ENCODE measurements at regions not wholly inside any gene's neighbourhood (a gene's known extent, or its start where the extent isn't known, plus 50 kb on each side); places are given as distances from the start of the nearest gene placed in this dataset.
"Not testable (repeated sequence)": the region's sequence is repeated elsewhere in the genome, so short reads cannot be mapped to it uniquely, and the experiment has no call there.

DNA sequence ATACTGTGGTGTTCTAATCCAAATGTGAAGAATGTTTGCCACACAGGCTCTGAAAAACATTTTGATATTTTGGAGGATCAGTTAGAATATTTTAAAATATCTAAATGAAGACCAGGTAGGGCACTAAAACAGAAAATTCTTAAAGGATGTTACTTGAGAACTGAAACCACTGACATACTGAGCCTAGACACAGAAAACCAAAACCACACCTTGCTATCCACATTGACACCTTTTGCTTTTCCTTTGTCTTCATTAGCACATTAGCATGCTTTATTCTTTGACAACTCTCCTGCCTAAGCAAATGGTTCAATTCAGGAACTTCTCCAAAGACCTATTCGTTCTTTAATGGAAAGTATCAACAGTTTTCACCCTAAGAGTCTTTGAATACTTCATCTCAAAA is 835.9 kb upstream of the GRM7 start:
- H3K27ac ChIP-seq, result no peak overlapping the region
- WGBS, 5 donors, result 63 to 88% (median 71%) methylated on average over 1 of the region's 1 CpG
- no peak overlapping the region for H3K4me3 ChIP-seq
- TF ChIP-seq, protein P1, sequence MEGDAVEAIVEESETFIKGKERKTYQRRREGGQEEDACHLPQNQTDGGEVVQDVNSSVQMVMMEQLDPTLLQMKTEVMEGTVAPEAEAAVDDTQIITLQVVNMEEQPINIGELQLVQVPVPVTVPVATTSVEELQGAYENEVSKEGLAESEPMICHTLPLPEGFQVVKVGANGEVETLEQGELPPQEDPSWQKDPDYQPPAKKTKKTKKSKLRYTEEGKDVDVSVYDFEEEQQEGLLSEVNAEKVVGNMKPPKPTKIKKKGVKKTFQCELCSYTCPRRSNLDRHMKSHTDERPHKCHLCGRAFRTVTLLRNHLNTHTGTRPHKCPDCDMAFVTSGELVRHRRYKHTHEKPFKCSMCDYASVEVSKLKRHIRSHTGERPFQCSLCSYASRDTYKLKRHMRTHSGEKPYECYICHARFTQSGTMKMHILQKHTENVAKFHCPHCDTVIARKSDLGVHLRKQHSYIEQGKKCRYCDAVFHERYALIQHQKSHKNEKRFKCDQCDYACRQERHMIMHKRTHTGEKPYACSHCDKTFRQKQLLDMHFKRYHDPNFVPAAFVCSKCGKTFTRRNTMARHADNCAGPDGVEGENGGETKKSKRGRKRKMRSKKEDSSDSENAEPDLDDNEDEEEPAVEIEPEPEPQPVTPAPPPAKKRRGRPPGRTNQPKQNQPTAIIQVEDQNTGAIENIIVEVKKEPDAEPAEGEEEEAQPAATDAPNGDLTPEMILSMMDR (IDR thresholded peaks at IDR 0.05), result no peak
- TF ChIP-seq POLR2AphosphoS5 (IDR thresholded peaks at IDR 0.05), result no peak
- no peak for TF ChIP-seq POLR2A (IDR thresholded peaks at IDR 0.05)
- TF ChIP-seq EP300 (IDR thresholded peaks at IDR 0.05), result no peak
- intact Hi-C loops (cut with DNase I; ENCODE audit: low total_unique reads), result no loop called here
- no peaks in the 10 kb centered on the region for H3K27me3 ChIP-seq
- H3K4me1 ChIP-seq, result no peaks in the 10 kb centered on the region
- DNase-seq, result no peak
- no peaks in the 10 kb centered on the region for H3K36me3 ChIP-seq
- peaks cover 0 to 13% (median 8%) of the 10 kb centered on the region in 4 donors for H3K9me3 ChIP-seq

DNA sequence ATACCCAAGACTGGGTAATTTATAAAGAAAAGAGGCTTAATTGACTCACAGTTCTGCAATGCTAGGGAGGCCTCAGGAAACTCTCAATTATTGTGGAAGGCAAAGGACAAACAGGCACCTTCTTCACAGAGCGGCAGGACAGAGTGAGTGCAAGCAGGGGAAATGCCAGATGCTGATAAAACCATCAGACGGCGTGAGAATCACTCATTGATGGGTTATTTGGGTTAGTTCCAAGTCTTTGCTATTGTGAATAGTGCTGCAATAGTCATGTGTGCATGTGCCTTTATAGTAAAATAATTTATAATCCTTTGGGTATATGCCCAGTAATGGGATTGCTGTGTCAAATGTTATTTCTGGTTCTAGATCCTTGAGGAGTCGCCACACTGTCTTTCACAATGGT is 830.3 kb upstream of the GRM7 start:
- H3K4me3 ChIP-seq; H3K27ac ChIP-seq; H3K4me1 ChIP-seq; DNase-seq; H3K36me3 ChIP-seq; intact Hi-C loops (cut with DNase I; ENCODE audit: low total_unique reads); H3K27me3 ChIP-seq: not testable (repeated sequence)
- WGBS, 5 donors, result 58 to 71% (median 68%) methylated on average over 4 of the region's 4 CpGs
- peaks cover 0 to 19% (median 9%) of the 10 kb centered on the region in 4 donors for H3K9me3 ChIP-seq

DNA sequence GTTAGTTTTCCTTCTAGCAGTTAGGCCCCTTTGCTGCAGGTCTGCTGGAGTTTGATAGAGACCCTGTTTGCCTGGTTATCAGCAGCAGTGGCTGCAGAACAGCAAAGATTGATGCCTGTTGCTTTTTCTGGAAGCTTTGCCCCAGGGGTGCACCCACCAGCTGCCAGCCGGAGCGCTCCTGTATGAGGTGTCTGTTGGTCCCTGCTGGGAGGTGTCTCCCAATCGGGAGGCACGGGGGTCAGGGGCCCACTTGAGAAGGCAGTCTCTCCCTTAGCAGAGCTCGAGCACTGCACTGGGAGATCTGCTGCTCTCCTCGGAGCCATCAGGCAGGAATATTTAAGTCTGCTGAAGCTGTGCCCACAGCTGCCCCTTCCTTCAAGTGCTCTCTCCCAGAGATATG is 825.3 kb upstream of the GRM7 start:
- H3K9me3 ChIP-seq, result peaks cover 0 to 34% (median 18%) of the 10 kb centered on the region in 4 donors
- TF ChIP-seq POLR2AphosphoS5 (IDR thresholded peaks at IDR 0.05), result no peak
- TF ChIP-seq, protein P1 (IDR thresholded peaks at IDR 0.05), result no peak
- TF ChIP-seq POLR2A (IDR thresholded peaks at IDR 0.05), result no peak
- TF ChIP-seq EP300 (IDR thresholded peaks at IDR 0.05), result no peak
- 78 to 88% (median 88%) methylated on average over 3 to 6 of the region's 6 CpGs for WGBS, 5 donors
- H3K4me3 ChIP-seq, result no peak overlapping the region
- H3K27ac ChIP-seq, result no peak overlapping the region
- H3K4me1 ChIP-seq, result no peaks in the 10 kb centered on the region
- H3K27me3 ChIP-seq, result no peaks in the 10 kb centered on the region
- no peak for DNase-seq
- H3K36me3 ChIP-seq, result no peaks in the 10 kb centered on the region
- intact Hi-C loops (cut with DNase I; ENCODE audit: low total_unique reads), result no loop called here

DNA sequence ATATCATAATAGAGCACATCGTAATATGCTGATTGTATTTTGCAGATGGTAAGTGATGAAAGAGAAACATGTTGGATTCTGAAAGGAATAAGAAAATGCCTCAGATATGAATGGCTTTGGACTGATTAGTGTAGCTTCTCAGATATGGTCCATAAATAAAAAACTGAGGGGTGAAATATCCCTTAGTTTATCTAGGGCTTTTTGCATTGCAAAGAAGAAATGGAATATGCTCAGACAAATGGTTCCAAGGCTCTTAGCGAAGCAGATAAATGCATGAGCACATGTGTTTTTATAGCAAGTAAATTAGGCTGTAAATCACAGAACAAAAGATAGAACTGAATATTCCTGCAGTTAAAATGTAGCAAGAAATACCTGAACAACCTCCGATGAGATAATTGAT is 820.9 kb upstream of the GRM7 start:
- TF ChIP-seq POLR2A (IDR thresholded peaks at IDR 0.05), result no peak
- no peak for TF ChIP-seq POLR2AphosphoS5 (IDR thresholded peaks at IDR 0.05)
- TF ChIP-seq, protein P1 (IDR thresholded peaks at IDR 0.05), result no peak
- TF ChIP-seq EP300 (IDR thresholded peaks at IDR 0.05), result no peak
- no peak overlapping the region for H3K4me3 ChIP-seq
- H3K27ac ChIP-seq, result no peak overlapping the region
- intact Hi-C loops (cut with DNase I; ENCODE audit: low total_unique reads), result no loop called here
- no peaks in the 10 kb centered on the region for H3K36me3 ChIP-seq
- no peaks in the 10 kb centered on the region for H3K27me3 ChIP-seq
- 72 to 91% (median 87%) methylated on average over 3 of the region's 3 CpGs for WGBS, 5 donors
- no peak for DNase-seq
- no peaks in the 10 kb centered on the region for H3K4me1 ChIP-seq
- peaks cover 0 to 22% (median 13%) of the 10 kb centered on the region in 4 donors for H3K9me3 ChIP-seq

DNA sequence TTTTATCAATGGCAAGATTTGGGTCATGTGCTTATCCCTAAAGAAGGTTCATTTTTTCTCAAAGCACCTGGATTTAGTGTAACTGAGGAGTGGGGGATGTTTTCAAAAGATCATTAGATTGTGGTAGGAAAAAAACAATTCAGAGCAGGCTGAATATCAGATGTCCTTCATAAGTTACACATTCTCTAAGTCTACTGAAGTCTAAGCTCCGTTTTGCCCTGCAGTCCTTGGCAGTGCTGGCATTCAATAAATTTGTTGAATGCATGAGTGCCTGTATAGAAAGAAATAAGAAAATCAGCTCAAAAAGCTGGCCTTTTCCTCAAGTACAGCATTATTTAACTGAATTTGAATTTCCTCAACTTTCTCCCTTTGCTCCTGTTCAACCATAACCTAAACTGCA is 819.0 kb upstream of the GRM7 start:
- no peak overlapping the region for H3K4me3 ChIP-seq
- no peak overlapping the region for H3K27ac ChIP-seq
- peaks cover 0 to 16% (median 9%) of the 10 kb centered on the region in 4 donors for H3K9me3 ChIP-seq
- no peaks in the 10 kb centered on the region for H3K4me1 ChIP-seq
- TF ChIP-seq POLR2AphosphoS5 (IDR thresholded peaks at IDR 0.05) (no peak), EP300 (IDR thresholded peaks at IDR 0.05) (no peak), POLR2A (IDR thresholded peaks at IDR 0.05) (no peak)
- TF ChIP-seq, protein P1 (IDR thresholded peaks at IDR 0.05), result no peak
- no peak for DNase-seq
- intact Hi-C loops (cut with DNase I; ENCODE audit: low total_unique reads), result no loop called here
- 44 to 59% (median 54%) methylated on average over 1 of the region's 1 CpG for WGBS, 5 donors
- no peaks in the 10 kb centered on the region for H3K27me3 ChIP-seq
- H3K36me3 ChIP-seq, result no peaks in the 10 kb centered on the region

Measured in stomach (tissue), 8 donors.